ENCODE measurements at regions not wholly inside any gene's neighbourhood (a gene's known extent, or its start where the extent isn't known, plus 50 kb on each side); places are given as distances from the start of the nearest gene placed in this dataset.

DNA sequence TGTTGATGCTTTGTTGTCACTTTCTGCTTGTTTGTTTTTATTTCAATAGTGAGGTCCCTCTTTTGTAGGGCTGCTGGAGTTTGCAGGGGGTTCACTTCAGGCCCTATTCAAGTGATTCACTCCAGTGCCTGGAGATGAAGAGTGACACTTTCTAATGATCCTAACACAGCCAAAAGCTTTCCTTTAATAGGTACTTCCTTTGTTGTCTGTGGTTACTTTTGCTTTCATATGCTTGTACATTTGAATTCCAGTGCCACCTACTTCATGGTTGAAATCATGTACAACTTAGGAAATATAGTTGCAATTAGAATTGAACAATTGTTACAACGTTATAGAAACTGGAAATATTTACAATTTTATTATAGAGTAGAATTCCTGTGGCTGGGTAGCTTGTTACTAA, 466.8 kb upstream of the EPHA3 start:
- Mint-ChIP-seq H3K9me3 (peaks cover 34% of the 10 kb centered on the region), H3K4me3 (no peak overlapping the region), H3K27ac (no peak overlapping the region), H3K36me3 (peaks cover 21% of the 10 kb centered on the region), H3K4me1 (ENCODE audit: low read depth in 2 of 2) (no peaks in the 10 kb centered on the region), H3K27me3 (no peaks in the 10 kb centered on the region)
- DNase-seq (ENCODE audit: low spot score) (no peak), ATAC-seq (no peak)

GRCh38 chr3:88641033-88641604, 466.3 kb upstream of the EPHA3 start:
- no peak for DNase-seq (ENCODE audit: low spot score)
- Mint-ChIP-seq H3K9me3 (peaks cover 34% of the 10 kb centered on the region), H3K36me3 (peaks cover 21% of the 10 kb centered on the region), H3K27me3 (no peaks in the 10 kb centered on the region), H3K4me3 (no peak overlapping the region), H3K4me1 (ENCODE audit: low read depth in 2 of 2) (no peaks in the 10 kb centered on the region), H3K27ac (no peak overlapping the region)
- no peak for ATAC-seq

DNA sequence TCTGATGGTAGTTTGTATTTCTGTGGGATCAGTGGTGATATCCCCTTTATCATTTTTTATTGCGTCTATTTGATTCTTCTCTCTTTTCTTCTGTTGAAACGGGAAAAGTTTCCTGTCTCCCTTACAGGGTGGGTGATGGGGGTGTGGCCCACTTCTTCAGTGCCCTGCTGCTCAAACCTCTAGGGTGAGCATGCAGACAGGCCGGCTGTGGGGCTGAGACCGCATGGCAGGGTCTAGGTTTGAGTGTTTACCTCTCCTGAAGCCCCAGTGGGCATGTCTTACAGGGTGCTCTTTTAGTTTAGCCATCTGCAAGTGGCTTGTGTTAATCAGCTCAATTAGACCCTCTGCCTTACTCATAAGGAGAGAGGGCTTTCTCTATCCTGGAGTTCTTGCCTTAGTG, 450.0 kb upstream of the EPHA3 start:
- Mint-ChIP-seq H3K27ac (no peak overlapping the region), H3K9me3 (no peaks in the 10 kb centered on the region), H3K4me1 (ENCODE audit: low read depth in 2 of 2) (no peaks in the 10 kb centered on the region), H3K36me3 (no peaks in the 10 kb centered on the region), H3K27me3 (no peaks in the 10 kb centered on the region), H3K4me3 (no peak overlapping the region)
- no peak for ATAC-seq
- no peak for DNase-seq (ENCODE audit: low spot score)

GRCh38 chr3:88661433-88661824, 446.0 kb upstream of the EPHA3 start:
- Mint-ChIP-seq H3K36me3 (no peaks in the 10 kb centered on the region), H3K4me3 (no peak overlapping the region), H3K4me1 (ENCODE audit: low read depth in 2 of 2) (no peaks in the 10 kb centered on the region), H3K9me3 (peaks cover 10% of the 10 kb centered on the region), H3K27ac (no peak overlapping the region), H3K27me3 (no peaks in the 10 kb centered on the region)
- ATAC-seq (no peak), DNase-seq (ENCODE audit: low spot score) (no peak)

DNA sequence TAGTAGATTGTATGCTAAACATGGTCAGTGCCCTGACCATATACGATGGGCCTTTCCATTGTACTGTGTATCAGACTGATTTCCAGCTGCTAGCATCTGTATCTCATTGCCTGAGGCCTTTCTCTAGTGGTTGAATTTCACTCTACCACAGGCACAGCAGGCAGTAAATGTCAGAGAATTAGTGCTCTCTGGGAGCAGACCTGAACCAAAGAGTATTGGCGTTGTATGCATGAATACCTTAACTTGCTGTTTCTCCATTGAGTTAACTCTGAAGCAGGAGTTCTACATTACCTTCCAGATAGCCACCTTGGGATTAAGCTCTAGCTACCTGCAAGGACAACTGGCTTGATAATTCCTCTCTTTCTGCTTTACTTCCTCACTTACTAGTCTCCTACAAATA, 439.2 kb upstream of the EPHA3 start:
- ATAC-seq (no peak), DNase-seq (ENCODE audit: low spot score) (no peak)
- H3K36me3 Mint-ChIP-seq = no peaks in the 10 kb centered on the region
- no peaks in the 10 kb centered on the region for H3K27me3 Mint-ChIP-seq
- H3K27ac Mint-ChIP-seq = no peak overlapping the region
- H3K4me3 Mint-ChIP-seq = no peak overlapping the region
- H3K9me3 Mint-ChIP-seq = peaks cover 28% of the 10 kb centered on the region
- H3K4me1 Mint-ChIP-seq (ENCODE audit: low read depth in 2 of 2) = no peaks in the 10 kb centered on the region

GRCh38 chr3:88671573-88671972, 435.8 kb upstream of the EPHA3 start:
- no peak for ATAC-seq
- H3K4me3 Mint-ChIP-seq = no peak overlapping the region
- no peaks in the 10 kb centered on the region for H3K27me3 Mint-ChIP-seq
- DNase-seq (ENCODE audit: low spot score) = no peak
- H3K9me3 Mint-ChIP-seq = peaks cover 18% of the 10 kb centered on the region
- H3K4me1 Mint-ChIP-seq (ENCODE audit: low read depth in 2 of 2) = no peaks in the 10 kb centered on the region
- H3K27ac Mint-ChIP-seq = no peak overlapping the region
- no peaks in the 10 kb centered on the region for H3K36me3 Mint-ChIP-seq

DNA sequence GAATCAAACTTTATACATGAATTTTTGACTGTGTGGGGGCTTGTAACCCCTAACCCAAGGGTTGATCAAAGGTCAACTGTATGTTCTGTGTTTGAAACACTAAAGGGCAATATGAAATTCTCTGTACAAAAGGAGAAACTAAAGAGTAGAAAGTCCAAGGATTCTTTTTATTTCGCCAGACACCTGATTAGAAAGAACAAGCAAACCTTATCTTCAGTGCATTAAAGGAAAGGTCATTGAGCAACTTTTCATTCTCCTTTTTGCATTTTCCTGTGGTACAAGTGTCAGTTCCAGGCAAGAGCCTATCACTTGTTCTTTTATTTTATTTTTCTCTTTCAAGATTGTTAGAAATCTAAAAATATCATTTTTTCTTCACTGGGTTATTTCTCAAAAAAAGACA, 430.1 kb upstream of the EPHA3 start:
- H3K36me3 Mint-ChIP-seq = no peaks in the 10 kb centered on the region
- H3K4me3 Mint-ChIP-seq = no peak overlapping the region
- H3K9me3 Mint-ChIP-seq = peaks cover 9% of the 10 kb centered on the region

GRCh38 chr3:88678747-88679146, 428.7 kb upstream of the EPHA3 start:
- H3K4me3 Mint-ChIP-seq = no peak overlapping the region
- no peaks in the 10 kb centered on the region for H3K27me3 Mint-ChIP-seq
- H3K4me1 Mint-ChIP-seq (ENCODE audit: low read depth in 2 of 2) = no peaks in the 10 kb centered on the region
- DNase-seq (ENCODE audit: low spot score) (no peak), ATAC-seq (no peak)
- H3K36me3 Mint-ChIP-seq = no peaks in the 10 kb centered on the region
- H3K27ac Mint-ChIP-seq = no peak overlapping the region
- peaks cover 6% of the 10 kb centered on the region for H3K9me3 Mint-ChIP-seq

More for the DNA sequence above, 430.1 kb upstream of the EPHA3 start:
- Mint-ChIP-seq H3K4me1 (ENCODE audit: low read depth in 2 of 2) (no peaks in the 10 kb centered on the region), H3K27me3 (no peaks in the 10 kb centered on the region), H3K27ac (no peak overlapping the region)
- ATAC-seq (no peak), DNase-seq (ENCODE audit: low spot score) (no peak)

- H3K4me1 Mint-ChIP-seq (ENCODE audit: low read depth in 2 of 2) = no peaks in the 10 kb centered on the region
- peaks cover 25% of the 10 kb centered on the region for H3K9me3 Mint-ChIP-seq
- H3K4me3 Mint-ChIP-seq = no peak overlapping the region
- H3K27ac Mint-ChIP-seq = no peak overlapping the region
- H3K36me3 Mint-ChIP-seq = peaks cover 15% of the 10 kb centered on the region
- ATAC-seq (no peak), DNase-seq (ENCODE audit: low spot score) (no peak)
- no peaks in the 10 kb centered on the region for H3K27me3 Mint-ChIP-seq
These were observed 417.1 kb upstream of the EPHA3 start for GRCh38 chr3:88690287-88690686.

- Mint-ChIP-seq H3K27ac (no peak overlapping the region), H3K27me3 (no peaks in the 10 kb centered on the region), H3K4me1 (ENCODE audit: low read depth in 2 of 2) (no peaks in the 10 kb centered on the region), H3K36me3 (peaks cover 15% of the 10 kb centered on the region), H3K4me3 (no peak overlapping the region), H3K9me3 (peaks cover 28% of the 10 kb centered on the region)
- no peak for ATAC-seq
- DNase-seq (ENCODE audit: low spot score) = no peak
These were observed 416.3 kb upstream of the EPHA3 start for GRCh38 chr3:88691081-88691480.

GRCh38 chr3:88703501-88704059, 403.8 kb upstream of the EPHA3 start:
- no peak overlapping the region for H3K4me3 Mint-ChIP-seq
- no peak for DNase-seq (ENCODE audit: low spot score)
- H3K27ac Mint-ChIP-seq = no peak overlapping the region
- H3K36me3 Mint-ChIP-seq = no peaks in the 10 kb centered on the region
- H3K27me3 Mint-ChIP-seq = no peaks in the 10 kb centered on the region
- no peaks in the 10 kb centered on the region for H3K4me1 Mint-ChIP-seq (ENCODE audit: low read depth in 2 of 2)
- ATAC-seq = no peak
- H3K9me3 Mint-ChIP-seq = peaks cover 6% of the 10 kb centered on the region

GRCh38 chr3:88704338-88704737, 403.1 kb upstream of the EPHA3 start:
- DNase-seq (ENCODE audit: low spot score) = no peak
- ATAC-seq = no peak
- no peaks in the 10 kb centered on the region for H3K36me3 Mint-ChIP-seq
- H3K4me1 Mint-ChIP-seq (ENCODE audit: low read depth in 2 of 2) = no peaks in the 10 kb centered on the region
- H3K9me3 Mint-ChIP-seq = peaks cover 10% of the 10 kb centered on the region
- H3K27me3 Mint-ChIP-seq = no peaks in the 10 kb centered on the region
- H3K27ac Mint-ChIP-seq = no peak overlapping the region
- H3K4me3 Mint-ChIP-seq = no peak overlapping the region

GRCh38 chr3:88707837-88708236, 399.6 kb upstream of the EPHA3 start:
- Mint-ChIP-seq H3K27me3 (no peaks in the 10 kb centered on the region), H3K27ac (no peak overlapping the region), H3K9me3 (peaks cover 16% of the 10 kb centered on the region), H3K4me1 (ENCODE audit: low read depth in 2 of 2) (no peaks in the 10 kb centered on the region), H3K4me3 (no peak overlapping the region), H3K36me3 (no peaks in the 10 kb centered on the region)
- no peak for DNase-seq (ENCODE audit: low spot score)
- no peak for ATAC-seq

DNA sequence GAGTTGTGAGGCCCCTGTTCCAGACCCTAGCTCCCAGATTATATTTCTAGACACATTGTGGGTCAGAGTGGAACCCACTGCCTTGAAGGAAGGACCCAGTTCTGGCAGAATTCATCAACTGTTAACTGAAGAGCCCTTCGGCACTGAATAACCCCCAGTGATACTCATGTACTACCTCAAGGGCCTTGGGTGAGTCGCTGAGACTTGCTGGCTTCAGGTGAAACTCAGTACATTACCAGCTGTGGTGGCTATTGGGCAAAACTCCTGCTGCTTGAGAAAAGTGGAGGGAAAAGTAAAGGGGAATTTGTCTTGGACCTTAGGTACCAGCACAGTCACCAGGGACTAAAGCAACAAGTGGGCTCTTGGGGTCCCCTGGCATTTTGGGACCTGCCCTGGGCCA, 394.9 kb upstream of the EPHA3 start:
- Mint-ChIP-seq H3K27me3 (no peaks in the 10 kb centered on the region), H3K4me1 (ENCODE audit: low read depth in 2 of 2) (no peaks in the 10 kb centered on the region), H3K36me3 (peaks cover 4% of the 10 kb centered on the region), H3K4me3 (no peak overlapping the region), H3K9me3 (peaks cover 25% of the 10 kb centered on the region), H3K27ac (no peak overlapping the region)
- no peak for DNase-seq (ENCODE audit: low spot score)
- ATAC-seq = no peak

DNA sequence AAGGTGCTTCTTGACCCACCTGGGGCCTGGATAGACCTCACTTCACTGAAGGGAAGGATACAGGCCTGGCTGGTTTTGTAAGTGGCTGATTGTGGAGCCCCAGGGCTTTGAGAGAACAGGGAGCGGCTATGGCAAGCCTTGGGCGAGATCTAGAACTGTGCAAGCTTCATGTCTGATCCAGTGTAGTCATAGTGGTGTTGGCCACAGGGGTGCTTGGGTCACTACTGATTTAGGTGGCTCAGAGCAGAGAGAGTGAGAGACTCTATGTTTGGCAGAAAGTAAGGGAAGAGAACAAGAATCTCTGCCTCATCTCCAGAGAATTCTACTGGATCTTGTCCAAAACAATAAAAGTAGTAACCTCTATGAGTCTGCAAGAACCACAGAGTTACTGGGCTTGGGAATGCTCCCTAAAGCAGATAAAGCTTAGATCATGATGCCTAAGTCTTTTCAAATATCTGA, 394.2 kb upstream of the EPHA3 start:
- Mint-ChIP-seq H3K4me1 (ENCODE audit: low read depth in 2 of 2) (no peaks in the 10 kb centered on the region), H3K36me3 (peaks cover 4% of the 10 kb centered on the region), H3K27me3 (no peaks in the 10 kb centered on the region), H3K4me3 (no peak overlapping the region), H3K9me3 (peaks cover 25% of the 10 kb centered on the region), H3K27ac (no peak overlapping the region)
- DNase-seq (ENCODE audit: low spot score) (no peak), ATAC-seq (no peak)
